Fibroblast of lung (primary cell): ENCODE measurements at regions not wholly inside any gene's neighbourhood (a gene's known extent, or its start where the extent isn't known, plus 50 kb on each side); places are given as distances from the start of the nearest gene placed in this dataset.

Source experiments
- DNase-seq, 2 donors: peaks; one replicate each; pipeline versions ENCODE4 v3.0.0 to v3.0.0-alpha.2; 2010; ENCODE audit warnings: low read depth in 2 of 2
- H2AFZ ChIP-seq: 2 replicates; pipeline ENCODE4 v1.5.1; 2012; ENCODE audit warnings: low read length, control low read depth, inconsistent platforms
- H3K27ac ChIP-seq: 2 replicates; pipeline ENCODE4 v1.5.1; 2011; ENCODE audit warnings: low read length, control low read depth; ENCODE audit not compliant: insufficient read depth
- H3K27me3 ChIP-seq: 2 replicates; pipeline ENCODE4 v1.5.1; 2011; ENCODE audit warnings: mild to moderate bottlenecking, low read length; ENCODE audit not compliant: control insufficient read depth, insufficient read depth
- H3K36me3 ChIP-seq: 2 replicates; pipeline ENCODE4 v1.5.1; 2011; ENCODE audit warnings: low read length; ENCODE audit not compliant: control insufficient read depth, insufficient read depth
- H3K4me1 ChIP-seq: 2 replicates; pipeline ENCODE4 v1.5.1; 2011; ENCODE audit warnings: low read length; ENCODE audit not compliant: control insufficient read depth, insufficient read depth; ENCODE audit errors: extremely low read depth
- H3K4me2 ChIP-seq: 2 replicates; pipeline ENCODE4 v1.5.1; 2011; ENCODE audit warnings: low read length, control low read depth; ENCODE audit not compliant: insufficient read depth; ENCODE audit errors: extremely low read depth
- H3K4me3 ChIP-seq, 4 experiments: fragments of 200-600 bp in 1 of 4; sonication (generic) in 1 of 4; replicated peaks in 1 of 4; 2 replicates each; pipeline ENCODE4 v1.5.1; 2011 to 2016; ENCODE audit warnings: low read length in 4 of 4, low read depth in 3 of 4, mild to moderate bottlenecking in 3 of 4, control low read depth in 2 of 4, inconsistent platforms in 1 of 4, mixed read lengths in 1 of 4; ENCODE audit not compliant: insufficient read depth in 1 of 4; ENCODE audit errors: control extremely low read depth in 1 of 4
- H3K79me2 ChIP-seq: 2 replicates; pipeline ENCODE4 v1.5.1; 2012; ENCODE audit warnings: mild to moderate bottlenecking, low read length, inconsistent platforms; ENCODE audit not compliant: control insufficient read depth, insufficient read depth
- H3K9ac ChIP-seq: 2 replicates; pipeline ENCODE4 v1.5.1; 2011; ENCODE audit warnings: mild to moderate bottlenecking, low read length, control low read depth; ENCODE audit not compliant: insufficient read depth
- H3K9me3 ChIP-seq: 2 replicates; pipeline ENCODE4 v1.5.1; 2012; ENCODE audit warnings: low read depth, low read length; ENCODE audit not compliant: control insufficient read depth, insufficient read depth
- H4K20me1 ChIP-seq: 2 replicates; pipeline ENCODE4 v1.5.1; 2011; ENCODE audit warnings: low read length; ENCODE audit not compliant: control insufficient read depth, insufficient read depth; ENCODE audit errors: extremely low read depth
- EZH2 ChIP-seq: IDR thresholded peaks from 2 replicates; pipeline ENCODE4 v1.5.1; 2012; ENCODE audit warnings: low read length, control low read depth, mild to moderate bottlenecking; ENCODE audit errors: missing control alignments
- TF ChIP-seq, protein P1 (sequence below), 2 donors: IDR thresholded peaks in 1 of 2; conservative IDR thresholded peaks in 1 of 2; 1 replicate in 1 of 2; 2 replicates in 1 of 2; pipeline ENCODE4 v1.5.1; 2011 to 2012; ENCODE audit warnings: low read length in 2 of 2, control low read depth in 1 of 2, inconsistent platforms in 1 of 2, low read depth in 1 of 2, mild to moderate bottlenecking in 1 of 2

DNA sequence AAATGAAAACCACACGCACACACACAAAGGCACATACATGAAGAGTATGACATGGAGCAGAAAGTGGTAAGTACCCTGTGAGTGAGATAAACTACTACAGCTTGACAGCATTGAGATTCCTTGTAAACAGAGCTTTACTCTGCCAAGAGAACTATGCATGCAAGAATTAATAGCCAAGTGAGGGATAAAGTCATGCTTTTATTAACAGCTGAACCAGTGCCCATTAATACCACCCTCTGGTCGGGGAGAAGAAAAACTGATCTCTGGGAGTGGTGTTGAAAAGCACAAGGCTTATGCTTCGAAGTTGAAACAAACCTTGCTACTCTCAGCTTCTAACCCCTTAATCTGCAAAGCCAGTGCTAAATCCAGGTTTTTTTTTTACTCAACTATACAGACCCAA lies 95.9 kb upstream of the C1QTNF7 start:
- Histone ChIP-seq H4K20me1 (no peaks in the 10 kb centered on the region), H3K9ac (no peak overlapping the region), H3K9me3 (no peaks in the 10 kb centered on the region), H3K27ac (no peak overlapping the region), H3K4me3 (no peak overlapping the region), H2AFZ (no peak overlapping the region), H3K4me1 (peaks cover 23% of the 10 kb centered on the region), H3K27me3 (no peaks in the 10 kb centered on the region), H3K4me2 (no peak overlapping the region), H3K79me2 (no peaks in the 10 kb centered on the region), H3K36me3 (no peaks in the 10 kb centered on the region)
- no peak for DNase-seq
- TF ChIP-seq, protein P1, sequence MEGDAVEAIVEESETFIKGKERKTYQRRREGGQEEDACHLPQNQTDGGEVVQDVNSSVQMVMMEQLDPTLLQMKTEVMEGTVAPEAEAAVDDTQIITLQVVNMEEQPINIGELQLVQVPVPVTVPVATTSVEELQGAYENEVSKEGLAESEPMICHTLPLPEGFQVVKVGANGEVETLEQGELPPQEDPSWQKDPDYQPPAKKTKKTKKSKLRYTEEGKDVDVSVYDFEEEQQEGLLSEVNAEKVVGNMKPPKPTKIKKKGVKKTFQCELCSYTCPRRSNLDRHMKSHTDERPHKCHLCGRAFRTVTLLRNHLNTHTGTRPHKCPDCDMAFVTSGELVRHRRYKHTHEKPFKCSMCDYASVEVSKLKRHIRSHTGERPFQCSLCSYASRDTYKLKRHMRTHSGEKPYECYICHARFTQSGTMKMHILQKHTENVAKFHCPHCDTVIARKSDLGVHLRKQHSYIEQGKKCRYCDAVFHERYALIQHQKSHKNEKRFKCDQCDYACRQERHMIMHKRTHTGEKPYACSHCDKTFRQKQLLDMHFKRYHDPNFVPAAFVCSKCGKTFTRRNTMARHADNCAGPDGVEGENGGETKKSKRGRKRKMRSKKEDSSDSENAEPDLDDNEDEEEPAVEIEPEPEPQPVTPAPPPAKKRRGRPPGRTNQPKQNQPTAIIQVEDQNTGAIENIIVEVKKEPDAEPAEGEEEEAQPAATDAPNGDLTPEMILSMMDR (conservative IDR thresholded peaks at IDR 0.05 in 1 of 2, IDR thresholded peaks at IDR 0.05 in 1 of 2; ENCODE audit: low read depth in 1 of 2, low read length in 2 of 2): no peak
- TF ChIP-seq EZH2: no peak

DNA sequence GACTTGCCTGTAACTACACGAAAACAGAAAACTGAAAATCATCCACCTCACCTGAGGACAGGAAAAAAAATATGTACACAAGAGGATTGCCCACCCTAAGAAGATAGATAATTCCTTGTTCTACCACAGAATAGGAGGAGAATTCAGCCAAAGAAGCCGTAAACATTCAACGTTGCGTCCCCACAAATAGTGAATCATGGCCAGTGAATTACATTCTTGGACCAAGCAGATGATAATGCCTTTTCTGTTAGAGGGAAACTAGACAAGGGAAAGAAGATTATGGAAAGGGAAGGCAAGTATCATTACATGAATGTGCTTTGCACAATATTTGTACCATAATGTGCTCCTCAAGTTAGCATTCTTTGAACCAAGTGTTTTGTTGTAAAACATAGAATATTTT lies 95.5 kb upstream of the C1QTNF7 start:
- no peak overlapping the region for H3K4me3 ChIP-seq
- H3K27me3 ChIP-seq: no peaks in the 10 kb centered on the region
- no peak overlapping the region for H3K9ac ChIP-seq
- no peaks in the 10 kb centered on the region for H3K36me3 ChIP-seq
- H3K4me1 ChIP-seq: peaks cover 20% of the 10 kb centered on the region
- H3K9me3 ChIP-seq: no peaks in the 10 kb centered on the region
- no peak for DNase-seq
- H4K20me1 ChIP-seq: no peaks in the 10 kb centered on the region
- TF ChIP-seq, protein P1 (conservative IDR thresholded peaks at IDR 0.05 in 1 of 2, IDR thresholded peaks at IDR 0.05 in 1 of 2; ENCODE audit: low read depth in 1 of 2, low read length in 2 of 2): no peak
- no peak for TF ChIP-seq EZH2
- H2AFZ ChIP-seq: no peak overlapping the region
- H3K79me2 ChIP-seq: no peaks in the 10 kb centered on the region
- H3K27ac ChIP-seq: no peak overlapping the region
- no peak overlapping the region for H3K4me2 ChIP-seq

DNA sequence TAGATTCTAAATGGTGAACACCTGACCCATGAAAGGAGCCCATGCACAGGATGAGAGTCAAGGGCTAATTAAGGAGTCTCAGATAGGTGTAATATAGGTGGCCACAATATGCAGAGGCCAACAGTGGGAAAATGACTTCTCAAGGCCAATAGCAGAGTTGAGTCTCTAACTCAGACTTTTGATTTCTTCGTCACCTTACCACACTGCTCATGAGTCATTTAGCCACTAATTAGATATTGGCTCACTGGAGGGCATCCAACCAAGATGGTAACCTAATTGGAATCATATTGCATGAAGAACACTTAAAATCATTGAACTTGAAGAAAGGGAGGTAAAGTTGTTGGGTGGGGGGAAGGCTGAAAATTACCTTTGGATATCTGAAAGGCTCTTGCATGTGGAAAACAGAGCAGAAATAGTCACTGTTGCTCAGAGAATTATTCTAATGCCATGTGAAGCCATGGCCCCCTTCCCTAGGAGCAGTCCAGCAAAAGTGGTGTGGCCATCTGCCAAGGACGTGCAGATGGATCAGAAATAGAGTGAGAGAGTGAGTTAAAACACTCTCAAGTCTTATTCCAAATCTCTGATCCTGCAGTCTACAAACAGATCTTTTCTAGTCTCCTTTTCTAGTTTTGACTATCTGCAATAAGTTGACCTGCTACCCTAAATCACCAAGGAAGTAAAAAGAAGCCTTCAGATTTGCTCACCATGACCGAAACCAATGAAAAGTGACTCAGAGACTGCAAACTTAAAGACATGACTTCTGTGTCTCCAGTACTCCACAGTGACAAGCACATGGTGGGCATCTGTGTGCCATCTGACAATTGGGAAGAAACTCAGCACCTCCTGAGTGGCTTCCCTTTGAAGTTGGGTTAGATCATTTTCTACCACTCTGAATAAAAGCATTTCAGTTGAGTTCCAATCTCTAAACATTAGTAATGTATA lies 93.9 kb upstream of the C1QTNF7 start:
- peaks cover 16% of the 10 kb centered on the region for H3K4me1 ChIP-seq
- no peak overlapping the region for H3K4me3 ChIP-seq
- no peaks in the 10 kb centered on the region for H4K20me1 ChIP-seq
- peak in 1 of 2 donors; percentile 51 for DNase-seq
- TF ChIP-seq, protein P1 (conservative IDR thresholded peaks at IDR 0.05 in 1 of 2, IDR thresholded peaks at IDR 0.05 in 1 of 2; ENCODE audit: low read depth in 1 of 2, low read length in 2 of 2): no peak
- TF ChIP-seq EZH2: no peak
- H3K27ac ChIP-seq: no peak overlapping the region
- peak overlapping the region; percentile 27 for H3K4me2 ChIP-seq
- no peaks in the 10 kb centered on the region for H3K36me3 ChIP-seq
- no peaks in the 10 kb centered on the region for H3K27me3 ChIP-seq
- no peak overlapping the region for H2AFZ ChIP-seq
- H3K9ac ChIP-seq: no peak overlapping the region
- no peaks in the 10 kb centered on the region for H3K9me3 ChIP-seq
- H3K79me2 ChIP-seq: no peaks in the 10 kb centered on the region
